Adrenal gland (tissue), 9 donors: ENCODE measurements at regions not wholly inside any gene's neighbourhood (a gene's known extent, or its start where the extent isn't known, plus 50 kb on each side); places are given as distances from the start of the nearest gene placed in this dataset.

Experiments
- DNase-seq, 7 donors: peaks; one replicate each; pipeline ENCODE4 v3.0.0-alpha.2; 2019 to 2020
- H3K27ac ChIP-seq, 5 donors: fragments of 200-600 bp; sonication (generic) in 4 of 5; 1 replicate in 3 of 5; 2 replicates in 2 of 5; pipeline versions ENCODE4 v1.5.1 to v1.8.0; 2016 to 2020; ENCODE audit warnings: mild to moderate bottlenecking in 1 of 5
- H3K27me3 ChIP-seq: fragments of 200-600 bp; 2 replicates; pipeline ENCODE4 v1.8.0; 2021
- H3K36me3 ChIP-seq, 2 donors: fragments of 200-600 bp; replicated peaks in 1 of 2; 1 replicate in 1 of 2; 2 replicates in 1 of 2; pipeline versions ENCODE4 v1.5.1 to v1.8.0; 2018 to 2022
- H3K4me1 ChIP-seq, 2 donors: fragments of 200-600 bp; replicated peaks in 1 of 2; 1 replicate in 1 of 2; 2 replicates in 1 of 2; pipeline versions ENCODE4 v1.5.1 to v1.8.0; 2018 to 2021
- H3K4me3 ChIP-seq, 4 donors: fragments of 200-600 bp; sonication (generic) in 3 of 4; one replicate each; pipeline ENCODE4 v1.5.1; 2016 to 2018
- H3K9me3 ChIP-seq, 3 donors: fragments of 200-600 bp; sonication (generic) in 1 of 3; replicated peaks in 1 of 3; 1 replicate in 2 of 3; 2 replicates in 1 of 3; pipeline versions ENCODE4 v1.5.1 to v1.8.0; 2016 to 2021
- POLR2A ChIP-seq, 2 donors: fragments of 450-650 bp; IDR thresholded peaks; one replicate each; pipeline ENCODE4 v1.6.1; 2017; ENCODE audit warnings: antibody characterized with exemption in 2 of 2, mild to moderate bottlenecking in 2 of 2, moderate library complexity in 1 of 2
- WGBS, 4 donors: extraction: QIAGEN DNeasy Blood & Tissue Kit in 2 of 4; methylation state at CpG; one replicate each; pipeline versions ENCODE4 v1.1.5 to v1.1.7; 2013 to 2017; 5-methylcytosine and 5-hydroxymethylcytosine counted together
- intact Hi-C, 2 donors: fragments of 100-400 bp; cut with DNase I; formaldehyde crosslinking; loops; one replicate each; pipeline versions ENCODE4 v1.14.1 to v1.15.0; 2022 to 2023
- TF ChIP-seq, protein P1 (sequence below), 6 experiments: fragments of 450-650 bp in 4 of 6; fragments of 200-600 bp in 2 of 6; sonication (generic) in 1 of 6; IDR thresholded peaks; 1 replicate in 5 of 6; 2 replicates in 1 of 6; pipeline versions ENCODE4 v1.5.1 to v1.8.0; 2016 to 2021; ENCODE audit warnings: antibody characterized with exemption in 6 of 6, mild to moderate bottlenecking in 2 of 6, moderate library complexity in 1 of 6
- donor health status: healthy with polysubstance abuse.
- donor health status: Bipolar disorder and iron deficiency.
- donor health status: DM: yes; HTN: yes; CAD: no.
- donor health status: DM: no; HTN: no; CAD: no.
- donor health status: DM: no; HTN: no; CAD: no.

- intact Hi-C loops: no loop called here
- no peaks in the 10 kb centered on the region for H3K9me3 ChIP-seq
- no peaks in the 10 kb centered on the region for H3K27me3 ChIP-seq
- no peak overlapping the region for H3K27ac ChIP-seq
- H3K36me3 ChIP-seq: no peaks in the 10 kb centered on the region
- TF ChIP-seq POLR2A (IDR thresholded peaks at IDR 0.05): no peak
- TF ChIP-seq, protein P1, sequence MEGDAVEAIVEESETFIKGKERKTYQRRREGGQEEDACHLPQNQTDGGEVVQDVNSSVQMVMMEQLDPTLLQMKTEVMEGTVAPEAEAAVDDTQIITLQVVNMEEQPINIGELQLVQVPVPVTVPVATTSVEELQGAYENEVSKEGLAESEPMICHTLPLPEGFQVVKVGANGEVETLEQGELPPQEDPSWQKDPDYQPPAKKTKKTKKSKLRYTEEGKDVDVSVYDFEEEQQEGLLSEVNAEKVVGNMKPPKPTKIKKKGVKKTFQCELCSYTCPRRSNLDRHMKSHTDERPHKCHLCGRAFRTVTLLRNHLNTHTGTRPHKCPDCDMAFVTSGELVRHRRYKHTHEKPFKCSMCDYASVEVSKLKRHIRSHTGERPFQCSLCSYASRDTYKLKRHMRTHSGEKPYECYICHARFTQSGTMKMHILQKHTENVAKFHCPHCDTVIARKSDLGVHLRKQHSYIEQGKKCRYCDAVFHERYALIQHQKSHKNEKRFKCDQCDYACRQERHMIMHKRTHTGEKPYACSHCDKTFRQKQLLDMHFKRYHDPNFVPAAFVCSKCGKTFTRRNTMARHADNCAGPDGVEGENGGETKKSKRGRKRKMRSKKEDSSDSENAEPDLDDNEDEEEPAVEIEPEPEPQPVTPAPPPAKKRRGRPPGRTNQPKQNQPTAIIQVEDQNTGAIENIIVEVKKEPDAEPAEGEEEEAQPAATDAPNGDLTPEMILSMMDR (IDR thresholded peaks at IDR 0.05): no peak
- WGBS, 4 donors: 84 to 97% (median 94%) methylated on average over 2 of the region's 2 CpGs
- no peak for DNase-seq
- H3K4me1 ChIP-seq: peaks cover 0 to 3% of the 10 kb centered on the region in 2 donors
- no peak overlapping the region for H3K4me3 ChIP-seq
These were observed 425.2 kb downstream of the COG6 start for GRCh38 chr13:40080676-40081075.

- Histone ChIP-seq H3K4me3 (no peak overlapping the region), H3K27me3 (no peaks in the 10 kb centered on the region), H3K36me3 (no peaks in the 10 kb centered on the region), H3K9me3 (no peaks in the 10 kb centered on the region), H3K27ac (peak overlapping the region in 1 of 5 donors; percentile 17), H3K4me1 (peaks cover 0 to 3% of the 10 kb centered on the region in 2 donors)
- TF ChIP-seq POLR2A (IDR thresholded peaks at IDR 0.05): no peak
- TF ChIP-seq, protein P1 (IDR thresholded peaks at IDR 0.05): peak in 1 of 6 experiments; percentile 8
- 58 to 68% (median 59%) methylated on average over 8 of the region's 8 CpGs for WGBS, 4 donors
- peak in 5 of 7 donors; percentile 15 to 69 (median 39) for DNase-seq
- intact Hi-C loops: no loop called here
These were observed 427.2 kb downstream of the COG6 start for GRCh38 chr13:40082639-40083038.

GRCh38 chr13:40083841-40084240, 428.4 kb downstream of the COG6 start:
- H3K36me3 ChIP-seq: no peaks in the 10 kb centered on the region
- no peak overlapping the region for H3K4me3 ChIP-seq
- intact Hi-C loops: no loop called here
- WGBS, 4 donors: 82 to 97% (median 88%) methylated on average over 2 of the region's 2 CpGs
- H3K9me3 ChIP-seq: no peaks in the 10 kb centered on the region
- no peak for TF ChIP-seq POLR2A (IDR thresholded peaks at IDR 0.05)
- TF ChIP-seq, protein P1 (IDR thresholded peaks at IDR 0.05): no peak
- H3K4me1 ChIP-seq: peaks cover 0 to 3% of the 10 kb centered on the region in 2 donors
- no peak for DNase-seq
- H3K27me3 ChIP-seq: no peaks in the 10 kb centered on the region
- H3K27ac ChIP-seq: no peak overlapping the region

DNA sequence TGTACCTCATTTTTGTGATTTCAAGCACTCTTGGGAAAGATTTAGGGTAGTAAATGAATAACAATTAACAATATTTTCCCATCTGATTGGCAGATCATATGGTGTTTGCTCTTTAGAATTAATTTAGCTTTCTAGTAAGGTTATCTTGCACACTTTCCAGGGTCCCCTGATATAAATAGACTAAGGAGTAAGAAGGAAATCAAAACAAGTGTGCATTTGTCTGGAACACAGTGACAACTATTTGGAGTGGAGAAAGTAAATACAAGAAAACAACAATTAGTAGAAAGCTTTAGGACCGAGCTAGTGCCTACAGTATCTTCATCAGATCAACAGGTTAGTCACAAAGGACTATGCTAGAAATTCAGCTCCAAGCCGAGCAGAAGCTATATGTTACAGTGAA, 429.5 kb downstream of the COG6 start:
- Histone ChIP-seq H3K9me3 (no peaks in the 10 kb centered on the region), H3K4me3 (no peak overlapping the region), H3K36me3 (no peaks in the 10 kb centered on the region), H3K27me3 (no peaks in the 10 kb centered on the region), H3K4me1 (peaks cover 0 to 3% of the 10 kb centered on the region in 2 donors), H3K27ac (no peak overlapping the region)
- intact Hi-C loops: no loop called here
- no peak for DNase-seq
- 71 to 89% (median 84%) methylated on average over 2 of the region's 2 CpGs for whole genome bisulfite sequencing, 4 donors
- TF ChIP-seq POLR2A (IDR thresholded peaks at IDR 0.05): no peak
- TF ChIP-seq, protein P1 (IDR thresholded peaks at IDR 0.05): no peak
